Neutrophil (primary cell): ENCODE measurements at regions not wholly inside any gene's neighbourhood (a gene's known extent, or its start where the extent isn't known, plus 50 kb on each side); places are given as distances from the start of the nearest gene placed in this dataset.

Experiments used
- H3K27ac ChIP-seq: fragments of 200-600 bp; sonication (generic); 2 replicates; pipeline ENCODE4 v1.5.1; 2016; ENCODE audit warnings: mild to moderate bottlenecking, moderate library complexity
- H3K27me3 ChIP-seq: fragments of 200-600 bp; sonication (generic); 2 replicates; pipeline ENCODE4 v1.6.0; 2016; ENCODE audit warnings: mild to moderate bottlenecking
- H3K36me3 ChIP-seq: fragments of 200-600 bp; sonication (generic); 2 replicates; pipeline ENCODE4 v1.5.1; 2017
- H3K4me1 ChIP-seq, 2 experiments: fragments of 200-600 bp in 1 of 2; sonication (generic) in 1 of 2; 1 replicate in 1 of 2; 2 replicates in 1 of 2; pipeline versions ENCODE4 v1.5.1 to v1.6.1; 2013 to 2016; ENCODE audit warnings: low read depth in 1 of 2, low read length in 1 of 2, mild to moderate bottlenecking in 1 of 2, moderate library complexity in 1 of 2; ENCODE audit not compliant: control insufficient read depth in 1 of 2, insufficient read depth in 1 of 2
- H3K4me3 ChIP-seq, 2 experiments: fragments of 200-600 bp in 1 of 2; sonication (generic) in 1 of 2; 1 replicate in 1 of 2; 2 replicates in 1 of 2; pipeline ENCODE4 v1.5.1; 2013 to 2016; ENCODE audit warnings: low read depth in 1 of 2, low read length in 1 of 2, mild to moderate bottlenecking in 1 of 2, moderate library complexity in 1 of 2
- H3K9me3 ChIP-seq: fragments of 200-600 bp; sonication (generic); 2 replicates; pipeline ENCODE4 v1.5.1; 2016
- CTCF ChIP-seq: fragments of 200-600 bp; sonication (generic); IDR thresholded peaks from 2 replicates; pipeline ENCODE4 v1.5.1; 2016; ENCODE audit warnings: antibody characterized with exemption

GRCh38 chr5:54610197-54610944 lies 92.8 kb downstream of the SNX18 start:
- Histone ChIP-seq H3K27me3 (no peaks in the 10 kb centered on the region), H3K9me3 (no peaks in the 10 kb centered on the region), H3K4me1 (peaks cover 64 to 76% of the 10 kb centered on the region in 2 experiments), H3K36me3 (no peaks in the 10 kb centered on the region), H3K27ac (peak overlapping the region; percentile 89), H3K4me3 (peak overlapping the region in 1 of 2 experiments; percentile 28)
- no peak for TF ChIP-seq CTCF

GRCh38 chr5:54608423-54609085 lies 91.0 kb downstream of the SNX18 start:
- peak overlapping the region; percentile 2 to 42 for H3K4me3 ChIP-seq
- no peaks in the 10 kb centered on the region for H3K36me3 ChIP-seq
- no peaks in the 10 kb centered on the region for H3K27me3 ChIP-seq
- TF ChIP-seq CTCF = no peak
- H3K9me3 ChIP-seq = no peaks in the 10 kb centered on the region
- H3K27ac ChIP-seq = peak overlapping the region; percentile 89
- H3K4me1 ChIP-seq = peaks cover 75 to 83% of the 10 kb centered on the region in 2 experiments

GRCh38 chr5:54607006-54607405 lies 89.4 kb downstream of the SNX18 start:
- no peak overlapping the region for H3K4me3 ChIP-seq
- H3K9me3 ChIP-seq = no peaks in the 10 kb centered on the region
- TF ChIP-seq CTCF = no peak
- H3K27ac ChIP-seq = peak overlapping the region; percentile 89
- no peaks in the 10 kb centered on the region for H3K36me3 ChIP-seq
- H3K27me3 ChIP-seq = no peaks in the 10 kb centered on the region
- peaks cover 81 to 87% of the 10 kb centered on the region in 2 experiments for H3K4me1 ChIP-seq

GRCh38 chr5:54603372-54603771 lies 85.8 kb downstream of the SNX18 start:
- Histone ChIP-seq H3K9me3 (no peaks in the 10 kb centered on the region), H3K4me1 (peaks cover 61 to 66% of the 10 kb centered on the region in 2 experiments), H3K27ac (peak overlapping the region; percentile 91), H3K36me3 (no peaks in the 10 kb centered on the region), H3K27me3 (no peaks in the 10 kb centered on the region), H3K4me3 (no peak overlapping the region)
- TF ChIP-seq CTCF = no peak

GRCh38 chr5:54602475-54602874 lies 84.9 kb downstream of the SNX18 start:
- Histone ChIP-seq H3K4me1 (peaks cover 52 to 57% of the 10 kb centered on the region in 2 experiments), H3K27ac (peak overlapping the region; percentile 91), H3K4me3 (peak overlapping the region in 1 of 2 experiments; percentile 13), H3K9me3 (no peaks in the 10 kb centered on the region), H3K36me3 (no peaks in the 10 kb centered on the region), H3K27me3 (no peaks in the 10 kb centered on the region)
- TF ChIP-seq CTCF = no peak
